GM12878 (cell line): ENCODE measurements at regions not wholly inside any gene's neighbourhood (a gene's known extent, or its start where the extent isn't known, plus 50 kb on each side); places are given as distances from the start of the nearest gene placed in this dataset.

Experiments used
- ATAC-seq: fragments of 200-7000 bp; cut with Tn5 transposase; 3 replicates; pipeline ENCODE4 v1.9.1; 2020; ENCODE audit warnings: mild to moderate bottlenecking, moderate library complexity
- BruUV-seq: library from RNA; stranded (reverse); fragments of 400-500 nt; replicated peaks from 2 replicates; lab custom pipeline; 2021; lab: Mats Ljungman, UMichigan
- CTCF ChIA-PET: fragments of 300-600 bp; sonication (Branson Sonifier 250); formaldehyde crosslinking; extraction: SDS; loops from one replicate; lab custom pipeline; 2021; ENCODE audit warnings: inconsistent platforms; lab: Yijun Ruan, JAX
- POLR2A ChIA-PET: fragments of 350-600 bp; formaldehyde crosslinking; extraction: SDS; loops from one replicate; lab custom pipeline; 2021; ENCODE audit warnings: inconsistent platforms; lab: Charles Lee
- RAD21 ChIA-PET: fragments of 300-600 bp; sonication (Branson Sonifier 250); formaldehyde crosslinking; loops from one replicate; lab custom pipeline; 2023; ENCODE audit warnings: antibody characterized with exemption; ENCODE audit not compliant: unreplicated experiment; lab: Charles Lee
- SMC1A ChIA-PET: fragments of 300-600 bp; sonication (Branson Sonifier 250); formaldehyde crosslinking; loops from one replicate; lab custom pipeline; 2023; ENCODE audit not compliant: unreplicated experiment, uncharacterized antibody; lab: Charles Lee
- DNase-seq: peaks from one replicate; pipeline ENCODE4 v3.0.0-alpha.2; 2011; ENCODE audit warnings: low read depth, low spot score
- FAIRE-seq: peaks from 3 replicates; lab custom pipeline; 2011; peaks lifted over from hg19 to GRCh38; lab: Jason Lieb, UNC
- H2AFZ ChIP-seq: 2 replicates; pipeline ENCODE4 v1.6.0; 2011; ENCODE audit warnings: low read depth, low read length, control low read depth; ENCODE audit not compliant: control insufficient read depth
- H3K27ac ChIP-seq: 2 replicates; pipeline ENCODE4 v1.5.1; 2011; ENCODE audit warnings: control low read depth; ENCODE audit not compliant: control insufficient read depth, insufficient read depth
- H3K27me3 ChIP-seq, 2 experiments: replicated peaks in 1 of 2; 2 replicates each; pipeline versions ENCODE4 v1.6.0 to v1.6.1; 2011; ENCODE audit warnings: low read length in 1 of 2; ENCODE audit not compliant: control insufficient read depth in 2 of 2, insufficient read depth in 2 of 2
- H3K36me3 ChIP-seq, 2 experiments: 2 replicates each; pipeline ENCODE4 v1.5.1; 2011; ENCODE audit warnings: low read length in 1 of 2; ENCODE audit not compliant: control insufficient read depth in 2 of 2, insufficient read depth in 2 of 2
- H3K4me1 ChIP-seq: 2 replicates; pipeline ENCODE4 v1.6.1; 2011; ENCODE audit warnings: mild to moderate bottlenecking, low read length, moderate library complexity, mixed read lengths; ENCODE audit not compliant: control insufficient read depth, insufficient read depth
- H3K4me2 ChIP-seq: 2 replicates; pipeline ENCODE4 v1.6.0; 2011; ENCODE audit warnings: control low read depth; ENCODE audit not compliant: control insufficient read depth, insufficient read depth
- H3K4me3 ChIP-seq: fragments of 200-600 bp; sonication (generic); 2 replicates; pipeline ENCODE4 v1.5.1; 2016
- H3K79me2 ChIP-seq: 2 replicates; pipeline ENCODE4 v1.6.0; 2011; ENCODE audit warnings: low read length; ENCODE audit not compliant: control insufficient read depth, insufficient read depth
- H3K9ac ChIP-seq: 2 replicates; pipeline ENCODE4 v1.8.0; 2011; ENCODE audit warnings: low read length, control low read depth, mixed read lengths; ENCODE audit not compliant: control insufficient read depth, insufficient read depth
- H3K9me3 ChIP-seq: replicated peaks from 3 replicates; pipeline ENCODE4 v1.5.1; 2011; ENCODE audit warnings: mild to moderate bottlenecking, low read length; ENCODE audit not compliant: control insufficient read depth, insufficient read depth
- H4K20me1 ChIP-seq: 2 replicates; pipeline ENCODE4 v1.6.0; 2011; ENCODE audit not compliant: control insufficient read depth, insufficient read depth
- FOS ChIP-seq: IDR thresholded peaks from 3 replicates; pipeline ENCODE4 v1.6.1; 2011; ENCODE audit warnings: borderline replicate concordance; ENCODE audit not compliant: insufficient read length; ENCODE audit errors: extremely low read depth
- MAX ChIP-seq: IDR thresholded peaks from 2 replicates; pipeline ENCODE4 v1.6.1; 2012; ENCODE audit warnings: low read depth, low read length, improper control_type of control experiment
- MTA3 ChIP-seq: IDR thresholded peaks from 2 replicates; pipeline ENCODE4 v1.6.1; 2012; ENCODE audit warnings: low read length, inconsistent platforms, borderline replicate concordance
- NR2C1 ChIP-seq: fragments of 450-650 bp; IDR thresholded peaks from 2 replicates; pipeline ENCODE4 v1.6.1; 2017; ENCODE audit warnings: antibody characterized with exemption, mild to moderate bottlenecking, moderate library complexity
- POLR2A ChIP-seq: IDR thresholded peaks from 2 replicates; pipeline ENCODE4 v1.6.1; 2011; ENCODE audit warnings: low read depth, mild to moderate bottlenecking, low read length
- SMARCA5 ChIP-seq: fragments of 450-650 bp; IDR thresholded peaks from 2 replicates; pipeline ENCODE4 v1.6.1; 2017; ENCODE audit warnings: mild to moderate bottlenecking
- SMC3 ChIP-seq: IDR thresholded peaks from 2 replicates; pipeline ENCODE4 v1.6.1; 2011; ENCODE audit warnings: low read length, improper control_type of control experiment, borderline replicate concordance
- ZNF274 ChIP-seq: IDR thresholded peaks from one replicate; pipeline ENCODE4 v1.8.0; 2011; ENCODE audit not compliant: insufficient read length, insufficient read depth
- WGBS: methylation state at CpG from one replicate; pipeline ENCODE4 v1.1.6; 2016; ENCODE audit warnings: low lambda C conversion rate; ENCODE audit not compliant: insufficient replicate concordance, insufficient coverage; ENCODE audit errors: missing lambda C conversion rate; 5-methylcytosine and 5-hydroxymethylcytosine counted together
- in situ Hi-C: fragments of 300-500 bp; cut with MboI; formaldehyde crosslinking; loops from 9 replicates; pipeline ENCODE4 v1.14.3; 2018; ENCODE audit warnings: mixed read lengths
- intact Hi-C: fragments of 100-400 bp; cut with micrococcal nuclease; formaldehyde crosslinking; loops from one replicate; pipeline ENCODE4 v1.14.2; 2022; ENCODE audit not compliant: unreplicated experiment
- TF ChIP-seq, protein P1 (sequence below): fragments of 450-650 bp; IDR thresholded peaks from 2 replicates; pipeline ENCODE4 v1.6.1; 2017; ENCODE audit warnings: mild to moderate bottlenecking, low read depth, inconsistent platforms; ENCODE audit not compliant: poor library complexity, severe bottlenecking
- TF ChIP-seq, protein P2 (sequence below): IDR thresholded peaks from 2 replicates; pipeline ENCODE4 v1.6.1; 2011; ENCODE audit warnings: low read depth, mild to moderate bottlenecking, low read length, moderate library complexity, borderline replicate concordance; ENCODE audit errors: extremely low read depth
- TF ChIP-seq, protein P3 (sequence below): fragments of 450-650 bp; IDR thresholded peaks from 2 replicates; pipeline ENCODE4 v1.6.1; 2017; ENCODE audit warnings: mild to moderate bottlenecking, moderate library complexity

DNA sequence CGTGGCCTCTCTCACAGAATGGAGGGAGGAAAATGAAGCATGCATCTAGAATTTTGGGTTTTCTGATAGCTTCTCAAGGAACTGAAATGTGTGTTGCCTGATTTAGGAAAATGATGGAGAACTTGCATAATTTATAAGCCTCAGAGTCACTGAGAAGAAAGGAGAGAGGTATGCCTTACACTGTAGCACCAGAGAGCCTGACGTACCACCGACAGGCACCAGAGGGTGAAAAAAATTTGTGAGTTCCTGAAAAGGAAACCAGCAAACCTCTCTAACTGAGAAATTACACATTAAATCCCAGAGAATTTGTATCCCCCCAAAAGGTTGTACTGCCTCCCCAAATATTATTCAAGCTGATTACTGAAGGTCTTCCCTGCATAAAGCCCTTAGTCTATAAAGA, 915.3 kb upstream of the SLITRK6 start:
- FAIRE-seq = no peak

More for the DNA sequence above, 915.3 kb upstream of the SLITRK6 start:
- TF ChIP-seq MTA3 (no peak), SMC3 (no peak), FOS (no peak), SMARCA5 (no peak), MAX (no peak), NR2C1 (no peak), ZNF274 (no peak), POLR2A (no peak)
- TF ChIP-seq, protein P1, sequence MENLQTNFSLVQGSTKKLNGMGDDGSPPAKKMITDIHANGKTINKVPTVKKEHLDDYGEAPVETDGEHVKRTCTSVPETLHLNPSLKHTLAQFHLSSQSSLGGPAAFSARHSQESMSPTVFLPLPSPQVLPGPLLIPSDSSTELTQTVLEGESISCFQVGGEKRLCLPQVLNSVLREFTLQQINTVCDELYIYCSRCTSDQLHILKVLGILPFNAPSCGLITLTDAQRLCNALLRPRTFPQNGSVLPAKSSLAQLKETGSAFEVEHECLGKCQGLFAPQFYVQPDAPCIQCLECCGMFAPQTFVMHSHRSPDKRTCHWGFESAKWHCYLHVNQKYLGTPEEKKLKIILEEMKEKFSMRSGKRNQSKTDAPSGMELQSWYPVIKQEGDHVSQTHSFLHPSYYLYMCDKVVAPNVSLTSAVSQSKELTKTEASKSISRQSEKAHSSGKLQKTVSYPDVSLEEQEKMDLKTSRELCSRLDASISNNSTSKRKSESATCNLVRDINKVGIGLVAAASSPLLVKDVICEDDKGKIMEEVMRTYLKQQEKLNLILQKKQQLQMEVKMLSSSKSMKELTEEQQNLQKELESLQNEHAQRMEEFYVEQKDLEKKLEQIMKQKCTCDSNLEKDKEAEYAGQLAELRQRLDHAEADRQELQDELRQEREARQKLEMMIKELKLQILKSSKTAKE = no peak
- TF ChIP-seq, protein P2, sequence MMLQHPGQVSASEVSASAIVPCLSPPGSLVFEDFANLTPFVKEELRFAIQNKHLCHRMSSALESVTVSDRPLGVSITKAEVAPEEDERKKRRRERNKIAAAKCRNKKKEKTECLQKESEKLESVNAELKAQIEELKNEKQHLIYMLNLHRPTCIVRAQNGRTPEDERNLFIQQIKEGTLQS = no peak
- TF ChIP-seq, protein P3, sequence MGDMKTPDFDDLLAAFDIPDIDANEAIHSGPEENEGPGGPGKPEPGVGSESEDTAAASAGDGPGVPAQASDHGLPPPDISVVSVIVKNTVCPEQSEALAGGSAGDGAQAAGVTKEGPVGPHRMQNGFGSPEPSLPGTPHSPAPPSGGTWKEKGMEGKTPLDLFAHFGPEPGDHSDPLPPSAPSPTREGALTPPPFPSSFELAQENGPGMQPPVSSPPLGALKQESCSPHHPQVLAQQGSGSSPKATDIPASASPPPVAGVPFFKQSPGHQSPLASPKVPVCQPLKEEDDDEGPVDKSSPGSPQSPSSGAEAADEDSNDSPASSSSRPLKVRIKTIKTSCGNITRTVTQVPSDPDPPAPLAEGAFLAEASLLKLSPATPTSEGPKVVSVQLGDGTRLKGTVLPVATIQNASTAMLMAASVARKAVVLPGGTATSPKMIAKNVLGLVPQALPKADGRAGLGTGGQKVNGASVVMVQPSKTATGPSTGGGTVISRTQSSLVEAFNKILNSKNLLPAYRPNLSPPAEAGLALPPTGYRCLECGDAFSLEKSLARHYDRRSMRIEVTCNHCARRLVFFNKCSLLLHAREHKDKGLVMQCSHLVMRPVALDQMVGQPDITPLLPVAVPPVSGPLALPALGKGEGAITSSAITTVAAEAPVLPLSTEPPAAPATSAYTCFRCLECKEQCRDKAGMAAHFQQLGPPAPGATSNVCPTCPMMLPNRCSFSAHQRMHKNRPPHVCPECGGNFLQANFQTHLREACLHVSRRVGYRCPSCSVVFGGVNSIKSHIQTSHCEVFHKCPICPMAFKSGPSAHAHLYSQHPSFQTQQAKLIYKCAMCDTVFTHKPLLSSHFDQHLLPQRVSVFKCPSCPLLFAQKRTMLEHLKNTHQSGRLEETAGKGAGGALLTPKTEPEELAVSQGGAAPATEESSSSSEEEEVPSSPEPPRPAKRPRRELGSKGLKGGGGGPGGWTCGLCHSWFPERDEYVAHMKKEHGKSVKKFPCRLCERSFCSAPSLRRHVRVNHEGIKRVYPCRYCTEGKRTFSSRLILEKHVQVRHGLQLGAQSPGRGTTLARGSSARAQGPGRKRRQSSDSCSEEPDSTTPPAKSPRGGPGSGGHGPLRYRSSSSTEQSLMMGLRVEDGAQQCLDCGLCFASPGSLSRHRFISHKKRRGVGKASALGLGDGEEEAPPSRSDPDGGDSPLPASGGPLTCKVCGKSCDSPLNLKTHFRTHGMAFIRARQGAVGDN = no peak
- ATAC-seq = no peak
- in situ Hi-C loops (no loop called here), intact Hi-C loops (no loop called here)
- ChIA-PET CTCF (no interaction called here), POLR2A (no interaction called here), RAD21 (no interaction called here), SMC1A (interaction anchor here (0.6 to 0.7 kb wide), 2 partner anchors 11 to 128 kb away, joined by 3 to 5 read pairs; no protein-coding TSS in a partner anchor)
- no peaks in the 10 kb centered on the region for H3K4me1 ChIP-seq
- no peaks in the 10 kb centered on the region for H3K9me3 ChIP-seq
- no peaks in the 10 kb centered on the region for H3K27me3 ChIP-seq
- H3K79me2 ChIP-seq = no peaks in the 10 kb centered on the region
- WGBS = 0% methylated on average over 3 of the region's 3 CpGs
- no TSS peak for BruUV-seq
- no peak overlapping the region for H3K4me3 ChIP-seq
- no peaks in the 10 kb centered on the region for H3K36me3 ChIP-seq
- no peak overlapping the region for H3K27ac ChIP-seq
- H3K9ac ChIP-seq = no peak overlapping the region
- H2AFZ ChIP-seq = no peak overlapping the region
- H4K20me1 ChIP-seq = no peaks in the 10 kb centered on the region
- DNase-seq = no peak
- H3K4me2 ChIP-seq = no peak overlapping the region
